ENCODE measurements at regions not wholly inside any gene's neighbourhood (a gene's known extent, or its start where the extent isn't known, plus 50 kb on each side); places are given as distances from the start of the nearest gene placed in this dataset.

DNA sequence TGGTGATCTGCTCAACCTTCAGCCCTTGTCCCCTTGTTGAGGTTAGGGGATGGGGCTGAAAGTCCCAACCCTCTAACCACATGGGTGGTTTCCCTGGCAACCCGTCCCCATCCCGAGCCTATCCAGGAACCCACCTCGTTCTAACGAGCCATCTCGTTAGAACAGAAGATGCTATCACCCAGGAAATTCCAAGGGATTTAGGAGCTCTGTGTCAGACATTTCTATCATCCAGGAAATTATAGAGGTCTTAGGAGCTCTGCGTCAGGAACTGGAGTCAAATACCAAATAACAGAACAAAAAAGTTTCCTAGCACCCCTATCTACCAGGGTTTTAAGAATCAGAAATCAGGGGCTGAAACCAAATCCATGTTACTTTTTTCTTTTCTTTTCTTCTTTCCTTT is 90.3 kb upstream of the LCLAT1 start:
- H4K5ac ChIP-seq (ENCODE audit: insufficient read length, low read depth, low read length) = no peak overlapping the region
- no peaks in the 10 kb centered on the region for H3K9me3 ChIP-seq (ENCODE audit: control insufficient read depth, low read depth, low read length)
- no peak overlapping the region for H3K14ac ChIP-seq (ENCODE audit: insufficient read depth, low read length)
- Mint-ChIP-seq H3K9me3 (no peaks in the 10 kb centered on the region), H3K36me3 (ENCODE audit: insufficient read depth in 1 of 3, low read depth in 3 of 3) (no peaks in the 10 kb centered on the region), H3K4me3 (no peak overlapping the region), H3K4me1 (peaks cover 3 to 4% of the 10 kb centered on the region in 2 experiments; a peak in 1 of 4 replicates), H3K27me3 (ENCODE audit: low read depth) (peaks cover 3% of the 10 kb centered on the region), H3K27ac (no peak overlapping the region)
- no peak overlapping the region for H2BK120ac ChIP-seq (ENCODE audit: low read depth, low read length, poor library complexity, severe bottlenecking)
- H3K23ac ChIP-seq (ENCODE audit: insufficient read length, low read depth, low read length) = no peak overlapping the region
- H3K9ac ChIP-seq (ENCODE audit: extremely low read depth, insufficient read length, low read length) = no peak overlapping the region
- no peak overlapping the region for H2AK5ac ChIP-seq (ENCODE audit: insufficient read length, low read length)
- no CpG with 5 or more reads among the region's 6 CpGs for WGBS (ENCODE audit: extremely low coverage, insufficient read length, low lambda C conversion rate)
- H3T11ph ChIP-seq (ENCODE audit: low read length) = no peak overlapping the region
- no peak overlapping the region for H3K56ac ChIP-seq (ENCODE audit: insufficient read length, low read depth, low read length)
- H2BK15ac ChIP-seq (ENCODE audit: low read depth, low read length) = no peak overlapping the region
- no peak for DNase-seq
- H3K4ac ChIP-seq (ENCODE audit: low read depth, low read length) = no peak overlapping the region
- H3K18ac ChIP-seq (ENCODE audit: insufficient read length, low read depth, low read length) = no peak overlapping the region
- no peak overlapping the region for H2BK20ac ChIP-seq (ENCODE audit: low read depth, low read length, poor library complexity, severe bottlenecking)
- no peaks in the 10 kb centered on the region for H3K79me2 ChIP-seq (ENCODE audit: insufficient read depth, low read length)
- no peak overlapping the region for H4K91ac ChIP-seq (ENCODE audit: insufficient read length, low read depth, low read length)
- no peak overlapping the region for H4K8ac ChIP-seq (replicated peaks; ENCODE audit: insufficient read length, low read depth, low read length)
- H3K27ac ChIP-seq (ENCODE audit: insufficient read length, low read depth, low read length) = no peak overlapping the region
- no peak overlapping the region for H3K4me2 ChIP-seq (ENCODE audit: insufficient read depth, insufficient read length, low read length)
- no peak for TF ChIP-seq CTCF (conservative IDR thresholded peaks at IDR 0.05)
- H2BK5ac ChIP-seq (ENCODE audit: insufficient read length, low read length) = no peak overlapping the region
- H3K23me2 ChIP-seq (ENCODE audit: insufficient read length, low read depth, low read length, poor library complexity, severe bottlenecking) = no peaks in the 10 kb centered on the region
- H3K4me1 ChIP-seq (ENCODE audit: insufficient read depth, low read length) = no peaks in the 10 kb centered on the region
- no peak overlapping the region for H2AFZ ChIP-seq (ENCODE audit: low read length)
- no peaks in the 10 kb centered on the region for H3K79me1 ChIP-seq (ENCODE audit: insufficient read depth, low read depth, low read length, poor library complexity, severe bottlenecking)
- H3K27me3 ChIP-seq (ENCODE audit: insufficient read depth, low read length) = no peaks in the 10 kb centered on the region
- no peak overlapping the region for H2BK12ac ChIP-seq (ENCODE audit: insufficient read length, low read depth, low read length)
- no peaks in the 10 kb centered on the region for H4K20me1 ChIP-seq (ENCODE audit: control insufficient read depth, insufficient read depth, insufficient read length)
